PC-9 (cell line): ENCODE measurements at regions not wholly inside any gene's neighbourhood (a gene's known extent, or its start where the extent isn't known, plus 50 kb on each side); places are given as distances from the start of the nearest gene placed in this dataset.

Experiments
- BruUV-seq: library from RNA; stranded (reverse); fragments of 400-500 nt; replicated peaks from 2 replicates; lab custom pipeline; 2021; lab: Mats Ljungman, UMichigan
- CTCF ChIA-PET: fragments of 300-600 bp; sonication (Branson Sonifier 250); formaldehyde crosslinking; loops from one replicate; lab custom pipeline; 2022; ENCODE audit warnings: antibody characterized with exemption; lab: Charles Lee
- POLR2A ChIA-PET: fragments of 300-600 bp; sonication (Branson Sonifier 250); formaldehyde crosslinking; loops from one replicate; lab custom pipeline; 2022; ENCODE audit warnings: antibody characterized with exemption; ENCODE audit not compliant: unreplicated experiment; lab: Charles Lee
- DNase-seq, 2 experiments: peaks; one replicate each; pipeline versions ENCODE4 v3.0.0 to v3.0.0-alpha.2; 2015 to 2022; ENCODE audit warnings: mixed read lengths in 1 of 2
- H2AFZ ChIP-seq: fragments of 200-600 bp; sonication (generic); 2 replicates; pipeline ENCODE4 v1.8.1; 2017; ENCODE audit warnings: antibody characterized with exemption
- H3F3A ChIP-seq: fragments of 200-600 bp; sonication (generic); 2 replicates; pipeline ENCODE4 v1.8.1; 2017; ENCODE audit warnings: antibody characterized with exemption, mild to moderate bottlenecking, low read depth; ENCODE audit not compliant: insufficient read depth
- H3K27ac ChIP-seq: fragments of 200-600 bp; sonication (generic); 2 replicates; pipeline ENCODE4 v1.6.1; 2016; ENCODE audit warnings: mixed run types
- H3K27me3 ChIP-seq: fragments of 200-600 bp; sonication (generic); 2 replicates; pipeline ENCODE4 v1.6.1; 2016; ENCODE audit warnings: low read depth, mixed run types; ENCODE audit not compliant: insufficient read depth
- H3K36me3 ChIP-seq: fragments of 200-600 bp; sonication (generic); 2 replicates; pipeline ENCODE4 v1.6.1; 2016; ENCODE audit warnings: low read depth, mixed run types
- H3K4me1 ChIP-seq: fragments of 200-600 bp; sonication (generic); replicated peaks from 2 replicates; pipeline ENCODE4 v1.6.1; 2016; ENCODE audit warnings: mixed run types; ENCODE audit not compliant: insufficient read depth
- H3K4me2 ChIP-seq: fragments of 200-600 bp; sonication (generic); 2 replicates; pipeline ENCODE4 v1.6.1; 2017; ENCODE audit warnings: mixed run types
- H3K4me3 ChIP-seq: fragments of 200-600 bp; sonication (generic); 2 replicates; pipeline ENCODE4 v1.6.1; 2016; ENCODE audit warnings: mixed run types
- H3K79me2 ChIP-seq: fragments of 200-600 bp; sonication (generic); 2 replicates; pipeline ENCODE4 v1.6.1; 2017; ENCODE audit warnings: low read depth, mixed run types
- H3K9me2 ChIP-seq: fragments of 200-600 bp; sonication (generic); 2 replicates; pipeline ENCODE4 v1.8.1; 2017; ENCODE audit warnings: mild to moderate bottlenecking; ENCODE audit not compliant: insufficient read depth
- H3K9me3 ChIP-seq: fragments of 200-600 bp; sonication (generic); 2 replicates; pipeline ENCODE4 v1.8.1; 2016; ENCODE audit warnings: low read depth; ENCODE audit not compliant: insufficient read depth
- H4K20me1 ChIP-seq: fragments of 200-600 bp; sonication (generic); 2 replicates; pipeline ENCODE4 v1.8.1; 2017; ENCODE audit not compliant: insufficient read depth
- EZH2 ChIP-seq: fragments of 200-600 bp; sonication (generic); IDR thresholded peaks from 2 replicates; pipeline ENCODE4 v1.8.0; 2017; ENCODE audit warnings: antibody characterized with exemption, low read depth
- intact Hi-C: fragments of 100-400 bp; cut with micrococcal nuclease; formaldehyde crosslinking; loops from one replicate; pipeline ENCODE4 v1.10.0; 2022; ENCODE audit not compliant: unreplicated experiment
- TF ChIP-seq, protein P1 (sequence below): fragments of 200-600 bp; sonication (generic); conservative IDR thresholded peaks from 2 replicates; pipeline ENCODE4 v1.6.1; 2017; ENCODE audit warnings: mixed run types, antibody characterized with exemption, mild to moderate bottlenecking, moderate library complexity

DNA sequence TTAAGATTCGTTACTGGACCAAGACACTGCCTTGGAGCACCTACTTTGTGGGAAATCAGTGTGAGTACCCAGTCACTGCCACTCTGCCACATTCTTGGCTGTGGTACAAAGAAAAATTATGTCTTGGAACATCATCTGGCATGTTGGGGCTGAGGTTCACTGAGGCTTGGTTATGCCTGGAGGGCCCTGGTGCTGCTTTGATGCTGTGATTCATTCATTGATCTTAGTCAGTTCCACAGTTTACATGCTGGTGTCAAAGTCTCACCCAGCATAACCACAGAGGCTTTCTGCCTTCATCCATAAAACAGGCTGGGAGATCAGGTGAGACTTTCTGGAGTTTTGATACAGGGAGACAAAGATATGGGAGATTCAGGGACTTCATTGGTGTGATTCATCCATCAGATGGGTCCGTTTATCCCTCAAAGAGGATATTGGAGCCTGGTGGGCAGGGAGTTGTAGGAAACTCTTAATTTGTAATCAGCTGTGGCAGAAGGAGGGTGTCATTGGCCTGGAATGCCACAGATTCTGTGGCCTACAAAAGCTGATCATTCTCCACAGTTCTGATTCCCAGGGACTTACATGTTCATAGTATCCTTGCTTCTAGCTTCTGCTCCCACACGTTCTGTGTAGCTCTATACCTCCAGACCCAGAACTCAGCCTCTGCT lies 322.5 kb downstream of the PMP22 start:
- H3K9me2 ChIP-seq: no peaks in the 10 kb centered on the region
- H3K4me1 ChIP-seq: no peaks in the 10 kb centered on the region
- H3K36me3 ChIP-seq: no peaks in the 10 kb centered on the region
- no peak overlapping the region for H2AFZ ChIP-seq
- H3K27me3 ChIP-seq: no peaks in the 10 kb centered on the region
- H3K79me2 ChIP-seq: no peaks in the 10 kb centered on the region
- H3F3A ChIP-seq: no peaks in the 10 kb centered on the region
- no peak overlapping the region for H3K4me3 ChIP-seq
- H3K4me2 ChIP-seq: no peak overlapping the region
- BruUV-seq: no TSS peak
- intact Hi-C loops: no loop called here
- no peak for DNase-seq
- no peak overlapping the region for H3K27ac ChIP-seq
- no peaks in the 10 kb centered on the region for H3K9me3 ChIP-seq
- CTCF ChIA-PET: no interaction called here
- POLR2A ChIA-PET: no interaction called here
- H4K20me1 ChIP-seq: no peaks in the 10 kb centered on the region
- no peak for TF ChIP-seq EZH2
- TF ChIP-seq, protein P1, sequence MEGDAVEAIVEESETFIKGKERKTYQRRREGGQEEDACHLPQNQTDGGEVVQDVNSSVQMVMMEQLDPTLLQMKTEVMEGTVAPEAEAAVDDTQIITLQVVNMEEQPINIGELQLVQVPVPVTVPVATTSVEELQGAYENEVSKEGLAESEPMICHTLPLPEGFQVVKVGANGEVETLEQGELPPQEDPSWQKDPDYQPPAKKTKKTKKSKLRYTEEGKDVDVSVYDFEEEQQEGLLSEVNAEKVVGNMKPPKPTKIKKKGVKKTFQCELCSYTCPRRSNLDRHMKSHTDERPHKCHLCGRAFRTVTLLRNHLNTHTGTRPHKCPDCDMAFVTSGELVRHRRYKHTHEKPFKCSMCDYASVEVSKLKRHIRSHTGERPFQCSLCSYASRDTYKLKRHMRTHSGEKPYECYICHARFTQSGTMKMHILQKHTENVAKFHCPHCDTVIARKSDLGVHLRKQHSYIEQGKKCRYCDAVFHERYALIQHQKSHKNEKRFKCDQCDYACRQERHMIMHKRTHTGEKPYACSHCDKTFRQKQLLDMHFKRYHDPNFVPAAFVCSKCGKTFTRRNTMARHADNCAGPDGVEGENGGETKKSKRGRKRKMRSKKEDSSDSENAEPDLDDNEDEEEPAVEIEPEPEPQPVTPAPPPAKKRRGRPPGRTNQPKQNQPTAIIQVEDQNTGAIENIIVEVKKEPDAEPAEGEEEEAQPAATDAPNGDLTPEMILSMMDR: no peak

DNA sequence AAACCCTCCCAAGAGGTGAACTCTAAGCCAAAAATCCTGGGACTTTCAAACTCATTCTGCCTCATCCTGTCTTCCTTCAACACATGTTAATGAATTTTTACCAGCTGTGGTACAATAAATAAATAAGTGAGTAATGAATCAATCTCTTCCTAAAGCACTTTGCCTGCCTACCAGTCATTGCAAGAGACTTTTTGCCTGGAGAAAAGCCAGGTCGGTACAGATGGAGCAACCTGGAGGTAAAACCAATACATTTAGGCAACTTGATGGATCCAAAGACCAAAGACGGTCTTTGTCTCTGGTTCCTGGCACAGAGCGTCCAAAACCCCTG lies 324.2 kb downstream of the PMP22 start:
- ChIA-PET POLR2A (no interaction called here), CTCF (interaction anchor here (0.6 kb wide), 1 partner anchor 1795 kb away, joined by 6 read pairs; no protein-coding TSS in a partner anchor)
- H3K36me3 ChIP-seq: no peaks in the 10 kb centered on the region
- BruUV-seq: no TSS peak
- no peaks in the 10 kb centered on the region for H4K20me1 ChIP-seq
- no peak overlapping the region for H3K4me2 ChIP-seq
- no peak overlapping the region for H2AFZ ChIP-seq
- no peak for TF ChIP-seq EZH2
- TF ChIP-seq, protein P1: no peak
- H3K79me2 ChIP-seq: no peaks in the 10 kb centered on the region
- no peaks in the 10 kb centered on the region for H3K9me2 ChIP-seq
- H3K27me3 ChIP-seq: no peaks in the 10 kb centered on the region
- no peaks in the 10 kb centered on the region for H3K9me3 ChIP-seq
- intact Hi-C loops: no loop called here
- no peak overlapping the region for H3K4me3 ChIP-seq
- H3K4me1 ChIP-seq: no peaks in the 10 kb centered on the region
- no peaks in the 10 kb centered on the region for H3F3A ChIP-seq
- DNase-seq: no peak
- no peak overlapping the region for H3K27ac ChIP-seq

DNA sequence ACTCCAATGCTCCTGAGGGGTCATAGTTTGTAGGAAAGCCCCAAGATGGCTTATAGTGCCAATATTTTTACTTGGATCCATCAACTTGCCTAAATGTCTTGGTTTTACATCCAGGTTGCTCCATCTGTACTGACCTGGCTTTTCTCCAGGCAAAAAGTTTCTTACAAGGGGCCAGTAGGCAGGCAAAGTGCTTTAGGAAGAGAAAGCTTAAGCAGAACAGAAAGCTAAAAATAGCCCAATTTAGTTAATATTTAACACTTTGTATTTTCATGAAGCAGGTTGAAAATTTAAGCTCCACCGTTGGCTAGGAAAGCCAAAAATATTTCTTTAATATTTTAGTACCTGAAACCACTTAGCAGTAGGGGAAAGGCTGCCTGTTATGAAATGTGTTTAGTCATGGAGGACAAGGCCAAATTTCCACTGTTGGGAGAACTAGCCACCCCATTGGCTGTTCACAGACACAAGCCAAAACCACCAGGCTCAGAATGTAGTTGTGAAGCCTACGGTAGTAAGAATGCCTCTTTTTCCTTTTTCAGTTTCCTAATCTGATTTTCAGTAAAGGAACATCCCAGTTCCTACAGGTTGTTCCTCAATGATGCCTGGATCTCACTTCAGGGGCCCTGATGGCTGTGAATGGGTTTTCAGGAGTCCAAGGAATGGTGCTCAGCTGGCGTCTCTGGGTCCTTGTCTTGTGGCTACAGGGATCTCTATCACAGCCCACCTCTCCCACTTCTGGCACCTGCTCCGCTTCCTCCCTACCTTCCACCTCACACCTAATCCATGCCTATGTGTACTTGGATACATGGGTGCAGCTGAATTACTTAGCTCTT lies 324.8 kb downstream of the PMP22 start:
- intact Hi-C loops: no loop called here
- TF ChIP-seq EZH2: no peak
- TF ChIP-seq, protein P1: no peak
- no peaks in the 10 kb centered on the region for H3K27me3 ChIP-seq
- H2AFZ ChIP-seq: no peak overlapping the region
- DNase-seq: no peak
- CTCF ChIA-PET: interaction anchor here (0.6 kb wide), 1 partner anchor 1794 kb away, joined by 6 read pairs; no protein-coding TSS in a partner anchor
- H3K79me2 ChIP-seq: no peaks in the 10 kb centered on the region
- no peak overlapping the region for H3K4me3 ChIP-seq
- no peaks in the 10 kb centered on the region for H3K9me3 ChIP-seq
- no TSS peak for BruUV-seq
- H4K20me1 ChIP-seq: no peaks in the 10 kb centered on the region
- no peak overlapping the region for H3K4me2 ChIP-seq
- H3K36me3 ChIP-seq: no peaks in the 10 kb centered on the region
- POLR2A ChIA-PET: no interaction called here
- no peaks in the 10 kb centered on the region for H3K4me1 ChIP-seq
- no peak overlapping the region for H3K27ac ChIP-seq
- H3K9me2 ChIP-seq: no peaks in the 10 kb centered on the region
- no peaks in the 10 kb centered on the region for H3F3A ChIP-seq
